ENCODE measurements at regions not wholly inside any gene's neighbourhood (a gene's known extent, or its start where the extent isn't known, plus 50 kb on each side); places are given as distances from the start of the nearest gene placed in this dataset.
A peak's percentile ranks its signal among the peaks of the same experiment; 100 is the strongest.
"Not testable (repeated sequence)": the region's sequence is repeated elsewhere in the genome, so short reads cannot be mapped to it uniquely, and the experiment has no call there.

- no peaks in the 10 kb centered on the region for H3K27me3 ChIP-seq (ENCODE audit: insufficient read depth, low read length)
- H3K4me2 ChIP-seq (ENCODE audit: low read length): peak overlapping the region; percentile 99; the same call in 1 of the 2 replicates
- TF ChIP-seq, protein P1, sequence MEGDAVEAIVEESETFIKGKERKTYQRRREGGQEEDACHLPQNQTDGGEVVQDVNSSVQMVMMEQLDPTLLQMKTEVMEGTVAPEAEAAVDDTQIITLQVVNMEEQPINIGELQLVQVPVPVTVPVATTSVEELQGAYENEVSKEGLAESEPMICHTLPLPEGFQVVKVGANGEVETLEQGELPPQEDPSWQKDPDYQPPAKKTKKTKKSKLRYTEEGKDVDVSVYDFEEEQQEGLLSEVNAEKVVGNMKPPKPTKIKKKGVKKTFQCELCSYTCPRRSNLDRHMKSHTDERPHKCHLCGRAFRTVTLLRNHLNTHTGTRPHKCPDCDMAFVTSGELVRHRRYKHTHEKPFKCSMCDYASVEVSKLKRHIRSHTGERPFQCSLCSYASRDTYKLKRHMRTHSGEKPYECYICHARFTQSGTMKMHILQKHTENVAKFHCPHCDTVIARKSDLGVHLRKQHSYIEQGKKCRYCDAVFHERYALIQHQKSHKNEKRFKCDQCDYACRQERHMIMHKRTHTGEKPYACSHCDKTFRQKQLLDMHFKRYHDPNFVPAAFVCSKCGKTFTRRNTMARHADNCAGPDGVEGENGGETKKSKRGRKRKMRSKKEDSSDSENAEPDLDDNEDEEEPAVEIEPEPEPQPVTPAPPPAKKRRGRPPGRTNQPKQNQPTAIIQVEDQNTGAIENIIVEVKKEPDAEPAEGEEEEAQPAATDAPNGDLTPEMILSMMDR (IDR thresholded peaks at IDR 0.05; ENCODE audit: low read length): no peak
- TF ChIP-seq EZH2 (IDR thresholded peaks at IDR 0.05; ENCODE audit: borderline replicate concordance, low read length): no peak
- no peaks in the 10 kb centered on the region for H3F3A ChIP-seq (ENCODE audit: insufficient read depth, low read length)
- H3K27ac ChIP-seq (ENCODE audit: low read depth, low read length, poor library complexity, severe bottlenecking): peak overlapping the region; percentile 48
- no peaks in the 10 kb centered on the region for H4K20me1 ChIP-seq (ENCODE audit: insufficient read depth, low read length)
- no peaks in the 10 kb centered on the region for H3K9me2 ChIP-seq (ENCODE audit: low read depth, low read length)
- H3K4me1 ChIP-seq (ENCODE audit: insufficient read depth, low read length, severe bottlenecking): peaks cover 33% of the 10 kb centered on the region
- no peaks in the 10 kb centered on the region for H3K79me2 ChIP-seq (ENCODE audit: insufficient read depth, low read length)
- no peak overlapping the region for H3K9ac ChIP-seq (ENCODE audit: low read length)
- H3K4me3 ChIP-seq (ENCODE audit: low read depth, low read length, poor library complexity, severe bottlenecking): no peak overlapping the region
- H3K36me3 ChIP-seq (ENCODE audit: insufficient read depth, low read length): no peaks in the 10 kb centered on the region
- H2AFZ ChIP-seq (ENCODE audit: low read length): no peak overlapping the region
- H3K9me3 ChIP-seq (ENCODE audit: low read length): no peaks in the 10 kb centered on the region
Observed at GRCh38 chr10:31135171-31135570, 103.5 kb upstream of the ZNF438 start.

DNA sequence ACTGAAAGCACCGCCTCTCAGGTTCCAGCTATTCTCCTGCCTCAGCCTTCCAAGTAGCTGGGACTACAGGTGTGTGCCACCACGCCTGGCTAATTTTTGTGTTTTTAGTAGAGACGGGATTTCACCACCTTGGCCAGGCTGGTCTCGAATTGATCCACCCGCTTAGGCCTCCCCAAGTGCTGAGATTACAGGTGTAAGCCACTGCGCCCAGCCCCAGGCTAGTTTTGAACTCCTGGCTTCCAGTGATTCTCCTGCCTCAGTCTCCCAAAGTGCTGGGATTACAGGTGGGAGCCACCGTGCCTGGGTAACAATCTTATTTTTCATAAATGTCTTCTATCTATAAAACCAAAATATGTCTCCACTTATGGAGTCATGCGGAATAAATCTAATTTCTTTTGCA lies 104.1 kb upstream of the ZNF438 start:
- H2AFZ ChIP-seq (ENCODE audit: low read length); H3K36me3 ChIP-seq (ENCODE audit: insufficient read depth, low read length); H3K27ac ChIP-seq (ENCODE audit: low read depth, low read length, poor library complexity, severe bottlenecking); H3K4me3 ChIP-seq (ENCODE audit: low read depth, low read length, poor library complexity, severe bottlenecking); H3K9me3 ChIP-seq (ENCODE audit: low read length); H3K4me2 ChIP-seq (ENCODE audit: low read length); H3K79me2 ChIP-seq (ENCODE audit: insufficient read depth, low read length); H3K27me3 ChIP-seq (ENCODE audit: insufficient read depth, low read length); H3K9ac ChIP-seq (ENCODE audit: low read length); H4K20me1 ChIP-seq (ENCODE audit: insufficient read depth, low read length); H3K9me2 ChIP-seq (ENCODE audit: low read depth, low read length); H3F3A ChIP-seq (ENCODE audit: insufficient read depth, low read length): not testable (repeated sequence)
- peaks cover 33% of the 10 kb centered on the region for H3K4me1 ChIP-seq (ENCODE audit: insufficient read depth, low read length, severe bottlenecking)

DNA sequence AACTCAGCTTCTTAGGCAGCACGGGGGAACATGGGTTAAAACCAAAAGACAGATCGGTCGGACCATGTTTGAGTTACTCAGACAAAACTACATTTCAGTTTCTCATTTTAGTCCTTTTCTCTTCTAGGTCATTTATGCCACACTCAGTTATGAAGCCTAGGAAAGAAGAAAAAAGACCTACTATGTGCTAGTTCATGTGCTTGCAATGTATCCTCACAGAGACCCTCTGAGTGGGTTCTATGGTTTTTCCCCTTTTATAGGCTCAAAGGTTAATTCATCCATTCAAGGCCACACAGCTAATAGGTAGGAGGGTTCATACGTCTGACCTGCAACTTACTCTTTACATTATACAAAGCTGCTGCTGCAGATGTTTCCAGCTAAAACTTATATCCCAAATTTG lies 104.7 kb upstream of the ZNF438 start:
- Histone ChIP-seq H3K4me1 (ENCODE audit: insufficient read depth, low read length, severe bottlenecking) (peaks cover 33% of the 10 kb centered on the region), H3K27ac (ENCODE audit: low read depth, low read length, poor library complexity, severe bottlenecking) (no peak overlapping the region), H3K9ac (ENCODE audit: low read length) (no peak overlapping the region), H2AFZ (ENCODE audit: low read length) (no peak overlapping the region), H3K4me2 (ENCODE audit: low read length) (no peak overlapping the region), H3K27me3 (ENCODE audit: insufficient read depth, low read length) (no peaks in the 10 kb centered on the region), H3K36me3 (ENCODE audit: insufficient read depth, low read length) (no peaks in the 10 kb centered on the region), H4K20me1 (ENCODE audit: insufficient read depth, low read length) (no peaks in the 10 kb centered on the region), H3K9me3 (ENCODE audit: low read length) (no peaks in the 10 kb centered on the region), H3F3A (ENCODE audit: insufficient read depth, low read length) (no peaks in the 10 kb centered on the region), H3K79me2 (ENCODE audit: insufficient read depth, low read length) (no peaks in the 10 kb centered on the region), H3K4me3 (ENCODE audit: low read depth, low read length, poor library complexity, severe bottlenecking) (no peak overlapping the region), H3K9me2 (ENCODE audit: low read depth, low read length) (no peaks in the 10 kb centered on the region)
- TF ChIP-seq, protein P1 (IDR thresholded peaks at IDR 0.05; ENCODE audit: low read length): no peak
- no peak for TF ChIP-seq EZH2 (IDR thresholded peaks at IDR 0.05; ENCODE audit: borderline replicate concordance, low read length)

Data from OCI-LY1 (cell line).